ENCODE measurements at regions not wholly inside any gene's neighbourhood (a gene's known extent, or its start where the extent isn't known, plus 50 kb on each side); places are given as distances from the start of the nearest gene placed in this dataset.

DNA sequence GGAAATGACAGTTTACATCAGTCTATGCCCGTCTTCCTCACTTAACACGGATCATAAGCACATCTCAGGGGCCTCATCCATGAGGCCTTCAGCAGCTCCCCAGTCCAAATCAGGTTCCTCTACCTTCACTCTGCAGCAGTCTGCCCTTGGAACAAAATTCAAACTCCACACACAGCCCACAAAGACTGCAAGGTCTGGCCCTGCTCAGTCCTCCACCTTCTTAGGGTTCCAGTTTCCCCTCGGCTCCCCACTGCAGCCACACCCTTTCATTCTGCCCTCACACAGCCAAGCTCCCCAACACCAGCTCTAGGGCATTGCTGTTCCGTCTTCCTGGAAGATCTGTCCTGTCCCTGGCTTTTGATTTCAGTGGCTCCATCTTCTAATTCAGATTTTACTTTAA, 95.2 kb upstream of the IQSEC1 start:
- TF ChIP-seq, protein P1, sequence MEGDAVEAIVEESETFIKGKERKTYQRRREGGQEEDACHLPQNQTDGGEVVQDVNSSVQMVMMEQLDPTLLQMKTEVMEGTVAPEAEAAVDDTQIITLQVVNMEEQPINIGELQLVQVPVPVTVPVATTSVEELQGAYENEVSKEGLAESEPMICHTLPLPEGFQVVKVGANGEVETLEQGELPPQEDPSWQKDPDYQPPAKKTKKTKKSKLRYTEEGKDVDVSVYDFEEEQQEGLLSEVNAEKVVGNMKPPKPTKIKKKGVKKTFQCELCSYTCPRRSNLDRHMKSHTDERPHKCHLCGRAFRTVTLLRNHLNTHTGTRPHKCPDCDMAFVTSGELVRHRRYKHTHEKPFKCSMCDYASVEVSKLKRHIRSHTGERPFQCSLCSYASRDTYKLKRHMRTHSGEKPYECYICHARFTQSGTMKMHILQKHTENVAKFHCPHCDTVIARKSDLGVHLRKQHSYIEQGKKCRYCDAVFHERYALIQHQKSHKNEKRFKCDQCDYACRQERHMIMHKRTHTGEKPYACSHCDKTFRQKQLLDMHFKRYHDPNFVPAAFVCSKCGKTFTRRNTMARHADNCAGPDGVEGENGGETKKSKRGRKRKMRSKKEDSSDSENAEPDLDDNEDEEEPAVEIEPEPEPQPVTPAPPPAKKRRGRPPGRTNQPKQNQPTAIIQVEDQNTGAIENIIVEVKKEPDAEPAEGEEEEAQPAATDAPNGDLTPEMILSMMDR (IDR thresholded peaks at IDR 0.05) = no peak
- no peak for TF ChIP-seq POLR2A (IDR thresholded peaks at IDR 0.05)

Data from Peyer's patch (tissue), 4 donors.